ENCODE measurements at regions not wholly inside any gene's neighbourhood (a gene's known extent, or its start where the extent isn't known, plus 50 kb on each side); places are given as distances from the start of the nearest gene placed in this dataset.

DNA sequence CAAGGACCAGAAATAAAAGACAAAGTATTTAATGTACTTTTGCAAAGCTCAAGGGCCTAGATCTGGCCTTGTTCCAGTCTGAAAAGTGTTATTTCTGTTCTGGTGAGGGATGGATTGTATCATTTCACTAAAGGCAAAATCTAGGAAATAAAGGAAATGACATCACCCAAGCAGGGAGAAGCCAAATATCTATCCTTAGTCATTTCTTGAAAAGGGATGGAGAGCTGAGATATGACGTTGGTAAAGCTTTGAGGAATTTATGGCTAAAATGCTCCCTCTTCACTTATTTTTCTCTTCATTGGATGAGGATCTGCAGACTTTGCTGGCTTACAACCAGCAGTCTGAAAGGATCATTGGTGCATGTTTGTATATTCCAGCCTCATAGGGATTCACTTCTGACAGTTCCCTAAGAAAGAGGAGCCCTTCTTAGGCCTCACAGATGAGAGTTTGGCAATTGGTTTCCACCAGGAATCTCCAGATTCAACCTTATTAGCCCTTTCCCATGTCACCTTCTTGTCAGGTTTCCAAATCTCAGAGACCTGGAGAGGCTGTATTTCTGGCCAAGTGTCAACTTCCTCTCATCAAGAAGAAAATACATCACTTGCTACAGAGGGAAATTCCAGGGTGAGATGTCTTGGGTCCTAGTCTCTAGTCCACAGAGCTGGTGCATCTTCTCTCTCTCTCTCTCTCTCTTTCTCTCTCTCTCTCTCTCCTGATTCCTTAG, 93.7 kb upstream of the BOC start:
- H4K20me1 ChIP-seq (ENCODE audit: insufficient read depth, low read length): no peaks in the 10 kb centered on the region
- H2BK15ac ChIP-seq (ENCODE audit: low read depth, low read length): peak overlapping the region; percentile 55; the same call in 1 of the 3 replicates
- DNase-seq (peak; percentile 90), ATAC-seq (ENCODE audit: low read depth) (peak; percentile 80)
- ChIA-PET POLR2A (ENCODE audit: unreplicated experiment) (no interaction called here), CTCF (no interaction called here)
- no peak overlapping the region for H2BK120ac ChIP-seq (ENCODE audit: low read depth, low read length)
- peak overlapping the region; percentile 51 for H4K5ac ChIP-seq (ENCODE audit: low read depth, low read length)
- H3K27ac ChIP-seq (ENCODE audit: insufficient read depth, low read length): peak overlapping the region; percentile 39; the same call in 1 of the 2 replicates
- no peak overlapping the region for H3K56ac ChIP-seq (ENCODE audit: extremely low read depth, insufficient read depth, low read length)
- H4K8ac ChIP-seq (ENCODE audit: low read depth in 2 of 2, low read length in 2 of 2): peak overlapping the region; percentile 26 to 31; a peak in 2 of 4 replicates
- no CpG with 5 or more reads among the region's 1 CpG for WGBS, 2 experiments (ENCODE audit: extremely low coverage in 2 of 2, insufficient read length in 1 of 2)
- H3K4ac ChIP-seq (ENCODE audit: low read depth, low read length): 0 out of 2 replicates have a peak overlapping the region, but pooled peaks have one; percentile 24
- no peak overlapping the region for H3K4me2 ChIP-seq (ENCODE audit: low read depth, low read length)
- dilution Hi-C loops (cut with HindIII; ENCODE audit: low sequenced_read_pairs, unreplicated experiment): no loop called here
- no peak overlapping the region for H4K91ac ChIP-seq (ENCODE audit: insufficient read depth, low read depth, low read length)
- no peaks in the 10 kb centered on the region for H3K79me1 ChIP-seq (ENCODE audit: low read depth in 1 of 2, low read length in 2 of 2)
- H2AK5ac ChIP-seq (ENCODE audit: low read depth, low read length): no peak overlapping the region
- H3K36me3 ChIP-seq (ENCODE audit: control insufficient read depth, insufficient read depth, low read length): no peaks in the 10 kb centered on the region
- H2BK5ac ChIP-seq (ENCODE audit: low read depth, low read length, poor library complexity, severe bottlenecking): no peak overlapping the region
- peaks cover 4% of the 10 kb centered on the region for H3K4me1 ChIP-seq (ENCODE audit: control insufficient read depth, insufficient read depth, low read length)
- no peaks in the 10 kb centered on the region for H3K9me1 ChIP-seq (ENCODE audit: insufficient read depth, low read length)
- intact Hi-C loops (cut with micrococcal nuclease): no loop called here
- no peaks in the 10 kb centered on the region; the same call in 1 of the 2 replicates for H3K27me3 ChIP-seq (ENCODE audit: control insufficient read depth, insufficient read depth, low read length)
- no peak overlapping the region for H2AFZ ChIP-seq (replicated peaks; ENCODE audit: low read length, poor library complexity)
- H3K9me3 ChIP-seq (ENCODE audit: control insufficient read depth, insufficient read depth, low read length): no peaks in the 10 kb centered on the region
- 0 out of 2 replicates have a peak overlapping the region, but pooled peaks have one; percentile 22 for H3K14ac ChIP-seq (replicated peaks; ENCODE audit: low read depth, low read length)
- H3K23ac ChIP-seq (ENCODE audit: low read depth, low read length): no peak overlapping the region
- H3K18ac ChIP-seq (ENCODE audit: low read depth, low read length): peak overlapping the region; percentile 61
- H3K4me3 ChIP-seq (ENCODE audit: insufficient read depth, low read depth, low read length): no peak overlapping the region
- H2BK20ac ChIP-seq (ENCODE audit: low read depth, low read length): peak overlapping the region; percentile 11; the same call in 1 of the 2 replicates
- no peak overlapping the region for H3K9ac ChIP-seq (ENCODE audit: low read depth, low read length)
- H2AK9ac ChIP-seq (replicated peaks; ENCODE audit: low read depth, low read length, poor library complexity): no peak overlapping the region
- TF ChIP-seq CEBPB (IDR thresholded peaks at IDR 0.05; ENCODE audit: low read depth, low read length) (0 out of 2 replicates have a peak, but pooled peaks have one; percentile 8), BHLHE40 (IDR thresholded peaks at IDR 0.05; ENCODE audit: low read depth, low read length) (no peak)
- in situ Hi-C loops (cut with MboI; ENCODE audit: low sequenced_read_pairs): no loop called here
- no TSS peak for BruUV-seq (replicated peaks)

Measured in IMR-90 (cell line).